Muscle layer of colon (tissue), 2 donors: ENCODE measurements at regions not wholly inside any gene's neighbourhood (a gene's known extent, or its start where the extent isn't known, plus 50 kb on each side); places are given as distances from the start of the nearest gene placed in this dataset.

Experiments used
- H3K27ac ChIP-seq: one replicate; pipeline ENCODE4 v1.7.0; 2013; ENCODE audit warnings: low read depth, mild to moderate bottlenecking, low read length, moderate library complexity
- H3K27me3 ChIP-seq, 2 donors: one replicate each; pipeline ENCODE4 v1.7.0; 2013; ENCODE audit warnings: low read length in 2 of 2, mild to moderate bottlenecking in 2 of 2; ENCODE audit not compliant: insufficient read depth in 2 of 2, control insufficient read depth in 1 of 2
- H3K36me3 ChIP-seq: one replicate; pipeline ENCODE4 v1.7.0; 2013; ENCODE audit warnings: mild to moderate bottlenecking, low read length; ENCODE audit not compliant: insufficient read depth
- H3K4me1 ChIP-seq: one replicate; pipeline ENCODE4 v1.7.0; 2013; ENCODE audit warnings: mild to moderate bottlenecking, low read length; ENCODE audit not compliant: insufficient read depth
- H3K4me3 ChIP-seq, 2 donors: one replicate each; pipeline ENCODE4 v1.7.0; 2013; ENCODE audit warnings: low read length in 2 of 2, low read depth in 1 of 2, mild to moderate bottlenecking in 1 of 2, moderate library complexity in 1 of 2
- H3K9ac ChIP-seq: one replicate; pipeline ENCODE4 v1.7.0; 2013; ENCODE audit warnings: low read length
- H3K9me3 ChIP-seq: one replicate; pipeline ENCODE4 v1.7.0; 2013; ENCODE audit warnings: mild to moderate bottlenecking, low read length
- donor health status: abdominal sarcoma.
- donor health status: Adenocarcinoma of cecum.

DNA sequence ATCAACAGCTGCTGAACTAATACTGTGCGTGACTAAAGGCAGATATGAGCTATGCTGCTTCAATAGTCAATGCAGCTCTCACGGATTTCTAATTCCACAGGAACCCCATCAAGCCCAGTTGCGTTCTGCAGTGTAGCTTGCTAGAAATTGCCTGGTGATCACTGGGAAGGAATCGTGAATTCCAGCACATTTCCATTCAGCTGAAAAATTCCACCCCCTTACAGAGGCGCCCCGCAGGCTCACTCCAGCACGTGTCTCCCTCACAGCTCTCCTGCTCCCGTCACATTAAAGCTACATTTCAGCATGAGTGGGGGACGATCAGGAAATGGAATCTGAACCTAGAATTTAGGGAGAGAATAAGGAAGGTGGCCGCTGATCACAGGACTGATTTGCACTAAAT, 534.8 kb downstream of the TCERG1L start:
- Histone ChIP-seq H3K27me3 (no peaks in the 10 kb centered on the region), H3K27ac (no peak overlapping the region), H3K4me1 (no peaks in the 10 kb centered on the region), H3K4me3 (no peak overlapping the region), H3K36me3 (no peaks in the 10 kb centered on the region), H3K9ac (no peak overlapping the region), H3K9me3 (no peaks in the 10 kb centered on the region)

- Histone ChIP-seq H3K4me3 (no peak overlapping the region), H3K9me3 (no peaks in the 10 kb centered on the region), H3K9ac (no peak overlapping the region), H3K27ac (no peak overlapping the region), H3K4me1 (no peaks in the 10 kb centered on the region), H3K36me3 (no peaks in the 10 kb centered on the region), H3K27me3 (no peaks in the 10 kb centered on the region)
These were observed 533.9 kb downstream of the TCERG1L start for GRCh38 chr10:130777507-130778165.

DNA sequence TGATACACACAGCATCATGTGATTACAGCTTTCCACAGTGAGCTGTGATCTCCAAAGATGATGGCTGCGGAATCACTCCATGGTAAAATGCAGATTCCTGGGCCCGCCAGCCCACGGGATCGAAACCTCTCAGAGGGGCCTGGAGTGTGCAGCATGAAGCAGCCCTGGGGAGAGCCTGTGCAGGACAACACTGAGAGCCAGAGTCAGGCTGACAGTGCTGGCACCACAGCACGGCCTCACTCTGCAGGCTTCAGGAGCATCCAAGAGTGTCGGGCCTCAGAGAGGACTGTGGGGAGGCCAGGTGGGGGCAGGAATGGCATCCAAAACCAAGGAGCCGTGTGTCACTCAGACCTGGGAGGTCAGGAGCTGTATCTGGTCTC, 533.4 kb downstream of the TCERG1L start:
- Histone ChIP-seq H3K36me3 (no peaks in the 10 kb centered on the region), H3K27ac (no peak overlapping the region), H3K4me1 (no peaks in the 10 kb centered on the region), H3K9ac (no peak overlapping the region), H3K9me3 (no peaks in the 10 kb centered on the region), H3K4me3 (no peak overlapping the region), H3K27me3 (no peaks in the 10 kb centered on the region)

- Histone ChIP-seq H3K27ac (no peak overlapping the region), H3K27me3 (no peaks in the 10 kb centered on the region), H3K4me1 (no peaks in the 10 kb centered on the region), H3K4me3 (no peak overlapping the region), H3K9ac (no peak overlapping the region), H3K9me3 (no peaks in the 10 kb centered on the region), H3K36me3 (no peaks in the 10 kb centered on the region)
These were observed 530.8 kb downstream of the TCERG1L start for GRCh38 chr10:130780763-130781162.

- no peaks in the 10 kb centered on the region for H3K4me1 ChIP-seq
- no peaks in the 10 kb centered on the region for H3K9me3 ChIP-seq
- no peak overlapping the region for H3K9ac ChIP-seq
- H3K4me3 ChIP-seq = no peak overlapping the region
- no peaks in the 10 kb centered on the region for H3K27me3 ChIP-seq
- no peak overlapping the region for H3K27ac ChIP-seq
- H3K36me3 ChIP-seq = no peaks in the 10 kb centered on the region
These were observed 530.3 kb downstream of the TCERG1L start for GRCh38 chr10:130781206-130781605.

DNA sequence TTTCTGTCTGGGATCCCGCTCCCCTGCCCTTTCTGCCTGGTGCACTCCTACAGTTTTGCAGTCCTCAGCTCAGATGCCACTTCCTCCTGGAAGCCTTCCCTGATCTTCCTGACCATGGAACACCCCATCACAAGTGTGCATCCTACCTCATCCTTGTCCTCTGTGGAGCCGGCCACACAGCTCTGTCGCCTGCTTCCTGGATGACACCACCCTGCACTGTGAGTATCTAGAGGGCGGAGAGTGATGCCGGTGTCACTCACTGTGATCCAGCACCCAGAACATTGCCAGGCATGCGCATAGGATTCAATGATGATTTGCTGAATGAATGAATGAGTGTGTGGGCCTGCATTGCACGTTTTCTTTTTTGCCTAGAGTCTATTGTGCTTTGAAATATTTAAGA, 529.9 kb downstream of the TCERG1L start:
- Histone ChIP-seq H3K36me3 (no peaks in the 10 kb centered on the region), H3K9ac (no peak overlapping the region), H3K4me3 (no peak overlapping the region), H3K27me3 (no peaks in the 10 kb centered on the region), H3K4me1 (no peaks in the 10 kb centered on the region), H3K9me3 (no peaks in the 10 kb centered on the region), H3K27ac (no peak overlapping the region)

- H3K4me3 ChIP-seq = no peak overlapping the region
- H3K4me1 ChIP-seq = no peaks in the 10 kb centered on the region
- H3K36me3 ChIP-seq = no peaks in the 10 kb centered on the region
- no peak overlapping the region for H3K9ac ChIP-seq
- H3K9me3 ChIP-seq = no peaks in the 10 kb centered on the region
- H3K27ac ChIP-seq = no peak overlapping the region
- no peaks in the 10 kb centered on the region for H3K27me3 ChIP-seq
These were observed 529.1 kb downstream of the TCERG1L start for GRCh38 chr10:130782467-130782866.

DNA sequence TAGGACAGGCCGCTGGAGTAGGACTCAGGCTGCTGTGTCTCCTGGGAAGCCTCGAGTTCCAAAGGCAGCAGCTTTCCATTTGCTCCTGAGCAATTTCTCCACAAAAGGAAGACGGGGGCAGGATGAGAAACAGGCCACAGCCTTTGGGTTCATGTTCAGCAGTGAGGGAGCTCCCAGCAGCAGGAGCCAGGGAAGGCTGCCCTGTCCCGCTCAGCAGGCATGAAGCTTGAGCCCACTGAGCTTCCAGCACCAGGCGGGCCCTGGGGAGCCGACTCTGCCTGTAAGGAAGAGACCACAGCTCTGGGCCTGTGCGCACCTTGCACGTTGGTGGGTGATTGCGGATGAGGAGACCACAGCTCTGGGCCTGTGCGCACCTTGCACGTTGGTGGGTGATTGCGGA, 527.2 kb downstream of the TCERG1L start:
- H3K27me3 ChIP-seq = no peaks in the 10 kb centered on the region
- H3K36me3 ChIP-seq = no peaks in the 10 kb centered on the region
- no peaks in the 10 kb centered on the region for H3K4me1 ChIP-seq
- no peak overlapping the region for H3K27ac ChIP-seq
- no peak overlapping the region for H3K9ac ChIP-seq
- H3K4me3 ChIP-seq = no peak overlapping the region
- H3K9me3 ChIP-seq = no peaks in the 10 kb centered on the region

DNA sequence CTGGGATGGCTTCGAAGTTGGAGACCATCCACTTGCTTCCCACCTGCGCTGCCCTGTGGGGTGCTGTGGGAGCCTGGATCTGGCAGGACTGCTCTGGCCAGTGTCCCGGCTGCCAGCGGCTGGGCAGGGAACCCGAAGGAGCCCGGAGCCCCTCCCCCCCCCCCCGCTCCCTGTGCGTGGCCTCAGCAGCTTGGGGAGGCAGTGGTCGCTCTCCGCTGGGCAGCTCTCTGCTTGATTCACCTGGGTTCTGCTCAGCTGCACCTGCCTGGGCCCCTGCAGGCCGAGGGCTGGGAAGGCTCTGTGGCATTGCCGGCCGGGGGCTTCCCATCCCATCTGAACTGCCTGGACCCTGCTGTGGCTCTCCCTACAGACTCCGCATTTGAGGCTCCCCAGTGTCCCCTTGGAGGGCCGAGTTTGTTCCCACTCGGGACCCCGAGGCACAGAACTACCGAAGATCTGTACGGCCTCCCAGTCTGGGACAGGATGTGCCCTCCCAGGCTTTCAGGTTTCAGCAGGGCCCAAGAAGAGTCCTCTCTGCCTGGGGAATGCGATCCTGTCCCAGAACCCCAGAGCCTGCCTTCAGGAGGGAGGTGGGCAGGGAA, 525.1 kb downstream of the TCERG1L start:
- no peaks in the 10 kb centered on the region for H3K9me3 ChIP-seq
- no peaks in the 10 kb centered on the region for H3K4me1 ChIP-seq
- H3K4me3 ChIP-seq = no peak overlapping the region
- no peak overlapping the region for H3K27ac ChIP-seq
- H3K36me3 ChIP-seq = no peaks in the 10 kb centered on the region
- no peaks in the 10 kb centered on the region for H3K27me3 ChIP-seq
- no peak overlapping the region for H3K9ac ChIP-seq

DNA sequence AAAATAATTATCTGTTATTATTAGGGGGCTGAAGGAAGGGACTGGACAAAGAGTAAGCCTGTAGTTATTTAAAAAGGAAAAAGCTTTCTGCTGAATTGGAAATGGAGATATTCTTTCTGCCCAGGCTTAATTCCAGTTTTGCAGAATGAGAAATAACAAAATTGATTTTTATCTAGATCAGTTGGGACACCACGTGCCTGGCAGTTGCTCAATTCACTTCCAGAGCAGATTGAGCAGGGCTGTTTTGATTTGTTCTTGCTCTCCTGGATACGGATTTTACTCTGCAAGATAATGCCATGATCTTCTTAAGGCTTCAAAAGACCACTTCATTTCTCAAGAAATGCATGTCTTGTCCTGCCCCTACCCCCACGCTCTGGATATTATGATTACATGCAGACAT, 524.3 kb downstream of the TCERG1L start:
- Histone ChIP-seq H3K36me3 (no peaks in the 10 kb centered on the region), H3K4me3 (no peak overlapping the region), H3K9me3 (no peaks in the 10 kb centered on the region), H3K27me3 (peaks cover 0 to 5% of the 10 kb centered on the region in 2 donors), H3K27ac (no peak overlapping the region), H3K9ac (no peak overlapping the region), H3K4me1 (no peaks in the 10 kb centered on the region)

GRCh38 chr10:130787821-130788220, 523.7 kb downstream of the TCERG1L start:
- no peaks in the 10 kb centered on the region for H3K4me1 ChIP-seq
- no peak overlapping the region for H3K4me3 ChIP-seq
- no peaks in the 10 kb centered on the region for H3K9me3 ChIP-seq
- H3K27me3 ChIP-seq = peaks cover 0 to 8% of the 10 kb centered on the region in 2 donors
- no peak overlapping the region for H3K9ac ChIP-seq
- no peak overlapping the region for H3K27ac ChIP-seq
- no peaks in the 10 kb centered on the region for H3K36me3 ChIP-seq

GRCh38 chr10:130790339-130790738, 521.2 kb downstream of the TCERG1L start:
- Histone ChIP-seq H3K27me3 (peaks cover 0 to 8% of the 10 kb centered on the region in 2 donors), H3K9me3 (no peaks in the 10 kb centered on the region), H3K36me3 (no peaks in the 10 kb centered on the region), H3K27ac (no peak overlapping the region), H3K9ac (no peak overlapping the region), H3K4me3 (no peak overlapping the region), H3K4me1 (no peaks in the 10 kb centered on the region)
